Glomerular endothelial cell (primary cell): ENCODE measurements at regions not wholly inside any gene's neighbourhood (a gene's known extent, or its start where the extent isn't known, plus 50 kb on each side); places are given as distances from the start of the nearest gene placed in this dataset.
"Not testable (repeated sequence)": the region's sequence is repeated elsewhere in the genome, so short reads cannot be mapped to it uniquely, and the experiment has no call there.

ENCODE experiments used
- DNase-seq: peaks from one replicate; pipeline ENCODE4 v3.0.0-alpha.2; 2011; ENCODE audit warnings: low read depth, low spot score; ENCODE audit errors: extremely low read depth

DNA sequence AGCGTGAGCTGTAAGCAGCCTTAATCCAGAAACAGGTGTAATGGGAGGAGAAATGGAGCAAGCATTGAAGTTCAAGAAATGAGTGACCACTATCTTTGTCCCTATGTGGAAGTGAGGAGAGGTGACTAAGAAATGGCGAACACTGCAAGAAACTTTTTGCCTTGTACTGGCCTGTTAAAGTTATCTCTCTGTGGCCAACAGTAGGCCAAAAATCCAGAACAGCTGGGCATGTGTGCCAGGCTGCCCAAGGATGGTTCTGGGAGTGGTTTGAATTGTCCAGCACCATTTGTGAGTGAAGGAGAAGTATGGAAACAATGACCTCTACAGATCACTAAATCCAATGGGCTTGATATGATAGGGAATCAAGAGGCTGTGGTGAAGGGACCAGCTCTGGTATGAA, 83.3 kb upstream of the FRMD6 start:
- DNase-seq = no peak

- no peak for DNase-seq
Observed at GRCh38 chr14:51573607-51574006, 78.1 kb upstream of the FRMD6 start.

GRCh38 chr14:51574009-51574408, 77.7 kb upstream of the FRMD6 start:
- DNase-seq = no peak

- no peak for DNase-seq
Observed at GRCh38 chr14:51575349-51576116, 76.2 kb upstream of the FRMD6 start.

DNA sequence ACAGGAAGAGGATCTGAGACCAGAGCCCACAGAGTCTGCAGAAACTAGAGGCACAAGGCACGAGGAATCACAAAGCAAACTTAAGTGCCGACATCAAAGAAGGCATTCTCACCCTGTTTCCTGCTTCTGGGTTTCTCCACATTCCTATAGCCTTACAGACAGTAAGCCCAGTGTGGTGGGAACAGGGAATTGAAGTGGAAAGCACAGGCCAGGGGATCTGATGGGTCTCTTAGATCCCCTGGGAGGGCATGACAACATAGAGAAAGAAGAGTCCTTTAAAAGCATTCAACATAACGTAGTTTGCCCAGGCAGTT, 75.6 kb upstream of the FRMD6 start:
- DNase-seq = no peak

DNA sequence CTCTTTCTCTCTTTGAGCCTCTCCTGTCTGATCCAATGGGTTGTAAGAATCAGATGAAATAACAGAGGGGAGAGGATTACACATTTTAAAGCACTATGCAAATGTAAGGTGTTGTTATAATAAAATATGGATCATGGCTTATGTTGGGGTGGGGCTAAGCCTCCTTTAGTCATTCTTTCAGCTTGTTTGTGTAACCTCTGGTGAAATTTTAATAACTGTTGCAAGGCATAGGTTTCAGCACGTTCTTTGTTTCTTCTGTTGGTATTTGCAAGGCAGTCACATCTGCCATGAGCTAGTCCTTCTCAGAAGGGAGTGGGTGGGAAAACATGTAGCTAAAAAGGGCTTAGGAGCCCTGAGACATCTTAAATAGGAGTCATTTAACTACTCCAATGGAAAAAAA, 74.8 kb upstream of the FRMD6 start:
- no peak for DNase-seq

DNA sequence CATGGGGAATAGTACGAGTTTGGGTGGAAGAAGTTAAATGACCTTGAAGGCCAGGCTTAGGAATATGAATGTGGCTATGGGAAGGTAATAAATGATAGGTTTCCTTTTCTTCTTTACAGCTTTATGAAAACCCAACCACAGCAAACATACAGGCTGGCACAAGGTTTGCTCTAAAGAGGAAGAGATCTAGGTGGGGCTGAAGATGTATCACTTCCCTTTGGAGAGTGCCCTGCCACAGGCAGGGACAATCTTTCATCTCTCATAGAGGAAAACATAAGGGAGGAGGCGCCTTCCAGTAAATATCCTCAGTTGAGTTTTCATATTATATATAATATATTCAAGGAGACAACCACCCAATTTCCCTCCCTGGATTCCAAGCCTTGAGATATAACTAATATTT, 72.9 kb upstream of the FRMD6 start:
- no peak for DNase-seq

DNA sequence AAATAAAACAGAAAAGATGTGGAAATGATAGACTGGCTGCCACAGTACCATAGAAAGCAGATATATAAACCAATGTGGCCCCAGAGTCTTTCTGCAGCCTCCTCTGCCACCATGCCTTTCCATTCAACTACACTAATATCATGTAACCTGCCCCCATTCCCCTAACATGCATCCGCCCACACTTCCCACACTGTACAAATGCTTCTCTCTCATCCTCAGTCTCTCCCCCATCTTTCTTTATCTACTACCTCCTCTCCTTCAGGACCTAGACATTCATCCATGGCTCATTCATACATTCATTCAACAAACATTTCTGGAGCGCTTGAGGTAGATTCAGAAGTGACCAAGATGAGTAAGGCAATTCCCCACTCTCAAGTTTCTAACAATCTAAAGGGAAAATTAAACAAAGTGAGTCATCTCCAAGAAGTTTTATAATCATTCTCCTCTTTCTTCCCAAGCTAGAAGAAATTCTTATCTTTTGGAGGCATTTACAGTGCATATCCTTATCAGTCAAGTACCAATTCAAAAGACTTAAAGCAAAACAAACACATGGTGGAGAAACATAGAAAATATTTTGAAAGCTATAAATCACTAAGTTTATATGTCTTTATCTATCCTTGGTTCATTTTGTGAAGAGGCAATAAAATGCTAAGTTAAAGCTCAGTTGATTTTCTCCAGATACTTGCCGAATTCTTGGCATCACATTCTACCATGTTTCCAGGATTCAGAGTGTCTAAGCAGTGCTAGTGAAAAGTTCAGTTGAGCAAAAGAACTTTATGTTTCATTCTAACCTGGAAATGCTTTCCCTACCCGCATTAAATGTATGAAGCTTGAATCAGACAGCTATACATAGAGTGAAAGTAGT, 70.5 kb upstream of the FRMD6 start:
- no peak for DNase-seq

GRCh38 chr14:51582437-51582836, 69.3 kb upstream of the FRMD6 start:
- no peak for DNase-seq

DNA sequence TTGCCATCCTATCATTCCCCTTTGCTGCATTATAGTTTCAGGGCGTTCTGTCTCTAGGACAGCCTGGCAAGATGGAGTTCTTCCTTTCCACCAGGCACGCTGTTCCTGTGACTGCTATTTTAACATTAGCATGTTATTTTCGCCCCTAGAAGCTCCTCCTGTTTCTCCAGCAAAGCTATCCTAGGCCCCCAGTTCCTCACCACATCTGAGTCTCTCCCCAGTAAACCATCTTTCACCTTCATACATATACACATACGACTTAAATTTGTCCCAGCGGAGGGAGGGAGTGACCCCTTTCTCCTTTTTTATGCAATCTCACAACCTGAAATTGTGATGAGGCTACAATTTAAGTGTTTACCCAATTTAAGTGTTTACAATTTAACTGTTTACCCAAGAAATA, 66.7 kb upstream of the FRMD6 start:
- no peak for DNase-seq

DNA sequence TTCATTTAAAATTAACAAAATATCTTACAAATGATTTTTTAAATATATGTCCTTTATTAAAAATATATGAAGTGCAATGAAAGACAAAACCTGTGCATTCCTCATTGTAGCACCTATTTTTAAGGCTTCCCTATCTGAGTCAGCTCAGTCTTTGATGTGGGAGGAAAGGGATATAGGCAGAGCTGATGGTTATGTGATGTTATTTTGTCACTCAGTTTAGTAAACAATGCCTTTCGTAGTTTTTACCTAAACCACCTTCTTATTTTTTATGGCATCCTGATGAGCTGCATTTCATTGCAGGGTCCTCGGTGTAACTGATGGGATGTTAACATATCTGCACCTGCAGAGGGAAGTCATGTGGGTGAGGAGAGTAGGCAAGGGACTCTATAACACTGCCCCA, 58.9 kb upstream of the FRMD6 start:
- DNase-seq = no peak

- no peak for DNase-seq
Observed at GRCh38 chr14:51593397-51593796, 58.3 kb upstream of the FRMD6 start.

DNA sequence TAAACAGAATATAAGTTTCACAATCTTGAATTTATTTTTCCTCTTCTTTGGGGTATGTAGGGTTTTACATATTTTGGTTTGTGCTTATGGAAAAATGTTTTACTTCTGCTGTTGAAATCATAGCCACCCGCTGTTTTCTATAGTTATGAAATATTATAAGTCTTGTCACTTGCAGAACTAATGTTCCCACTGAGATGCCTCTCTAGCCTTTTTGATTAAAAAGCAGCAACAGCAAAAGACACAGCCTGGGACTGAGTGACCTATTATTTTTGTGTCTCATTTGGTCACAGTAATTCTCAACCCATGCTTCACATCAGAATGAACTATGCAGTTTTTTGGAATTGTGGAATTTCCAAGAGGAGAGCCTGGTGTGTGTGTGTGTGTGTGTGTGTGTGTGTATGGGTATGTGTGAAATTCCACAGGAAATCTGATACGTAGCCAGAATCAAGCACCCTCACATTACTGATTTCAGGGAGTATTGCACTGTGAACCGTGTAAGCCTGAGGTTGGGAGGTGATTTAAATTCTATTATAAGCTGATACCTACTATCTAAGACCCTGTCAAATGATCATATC, 55.7 kb upstream of the FRMD6 start:
- DNase-seq = no peak

DNA sequence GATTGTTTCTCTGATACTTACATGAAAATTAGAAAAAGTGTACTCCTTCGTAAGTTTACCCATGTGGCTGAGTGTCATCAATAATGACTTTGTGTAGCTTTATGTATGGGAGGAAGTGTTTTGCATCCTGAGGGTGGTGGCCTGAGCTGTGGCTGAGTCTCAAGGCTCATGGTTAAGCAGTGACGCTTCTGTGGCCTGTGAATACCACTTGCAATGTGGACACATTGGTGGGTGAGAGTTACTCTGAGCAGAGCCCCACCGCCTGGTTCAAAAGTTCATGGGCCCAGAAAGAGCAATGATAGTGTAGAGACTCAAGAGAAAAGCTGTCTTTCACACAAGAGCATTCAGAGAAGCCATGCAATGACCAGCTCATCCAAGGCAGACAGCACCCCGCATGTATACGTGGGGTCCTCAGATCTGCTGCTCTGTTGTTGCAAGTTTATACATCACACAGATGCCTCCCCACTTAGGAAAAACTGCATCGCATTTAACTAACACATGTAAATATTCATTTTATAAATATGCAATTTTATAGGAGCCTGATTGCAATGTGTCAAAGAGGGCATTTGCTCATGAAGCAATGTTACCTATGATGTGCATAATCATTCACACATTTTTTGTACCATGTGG, 55.1 kb upstream of the FRMD6 start:
- DNase-seq = no peak

- DNase-seq = no peak
Observed at GRCh38 chr14:51597261-51598001, 54.3 kb upstream of the FRMD6 start.

DNA sequence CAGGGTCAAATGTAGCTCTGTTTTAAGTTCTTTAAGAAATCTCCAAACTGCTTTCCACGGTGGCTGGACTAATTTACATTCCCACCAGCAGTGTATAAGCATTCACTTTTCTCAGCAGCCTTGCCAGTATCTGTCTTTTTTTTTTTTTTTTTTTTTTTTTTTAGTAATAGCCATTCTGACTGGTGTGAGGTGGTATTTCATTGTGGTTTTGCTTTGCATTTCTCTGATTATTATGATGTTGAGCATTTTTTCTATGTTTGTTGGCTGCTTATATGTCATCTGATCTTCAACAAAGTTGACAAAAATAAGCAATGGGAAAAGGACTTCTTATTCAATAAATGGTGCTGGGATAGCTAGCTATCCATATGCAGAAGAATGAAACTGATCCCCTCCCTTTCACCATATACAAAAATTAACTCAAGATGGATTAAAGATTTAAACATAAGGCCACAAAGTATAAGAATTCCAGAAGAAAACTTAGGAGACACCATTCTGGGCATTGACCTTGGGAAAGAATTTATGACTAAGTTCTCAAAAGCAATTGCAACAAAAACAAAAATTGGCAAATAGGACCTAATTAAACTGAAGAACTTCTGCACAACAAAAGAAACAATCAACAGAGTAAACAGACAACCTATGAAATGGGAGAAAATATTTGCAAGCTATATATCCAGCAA, 52.6 kb upstream of the FRMD6 start:
- not testable (repeated sequence) for DNase-seq

DNA sequence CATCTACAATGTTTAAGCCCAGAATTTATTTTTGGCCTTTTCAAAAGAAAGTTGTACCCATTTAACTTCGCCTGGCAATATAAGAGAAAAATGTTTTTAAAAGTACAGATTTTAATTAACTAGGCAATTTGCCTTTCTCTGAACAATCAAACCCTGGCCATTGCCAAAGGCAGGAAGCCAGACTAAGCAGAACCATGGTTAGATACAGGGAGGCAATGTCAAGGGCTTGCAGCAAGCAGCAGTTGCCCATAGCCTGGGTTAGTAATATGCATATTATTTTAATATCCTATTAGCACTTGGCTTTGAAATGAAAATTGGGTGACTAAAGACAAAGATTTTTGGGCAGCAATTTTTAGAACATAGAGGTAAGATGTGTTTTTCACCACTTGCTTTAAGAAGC, 51.1 kb upstream of the FRMD6 start:
- no peak for DNase-seq
